Peyer's patch (tissue), 4 donors: ENCODE measurements at regions not wholly inside any gene's neighbourhood (a gene's known extent, or its start where the extent isn't known, plus 50 kb on each side); places are given as distances from the start of the nearest gene placed in this dataset.

ENCODE experiments used
- POLR2A ChIP-seq, 2 donors: fragments of 450-650 bp; IDR thresholded peaks; one replicate each; pipeline ENCODE4 v1.5.1; 2017; ENCODE audit warnings: antibody characterized with exemption in 2 of 2, mild to moderate bottlenecking in 2 of 2, moderate library complexity in 2 of 2
- TF ChIP-seq, protein P1 (sequence below), 6 experiments: fragments of 450-650 bp in 4 of 6; fragments of 200-600 bp in 2 of 6; sonication (generic) in 1 of 6; IDR thresholded peaks; one replicate each; pipeline ENCODE4 v1.5.1; 2017 to 2019; ENCODE audit warnings: antibody characterized with exemption in 6 of 6, mild to moderate bottlenecking in 3 of 6, moderate library complexity in 1 of 6

DNA sequence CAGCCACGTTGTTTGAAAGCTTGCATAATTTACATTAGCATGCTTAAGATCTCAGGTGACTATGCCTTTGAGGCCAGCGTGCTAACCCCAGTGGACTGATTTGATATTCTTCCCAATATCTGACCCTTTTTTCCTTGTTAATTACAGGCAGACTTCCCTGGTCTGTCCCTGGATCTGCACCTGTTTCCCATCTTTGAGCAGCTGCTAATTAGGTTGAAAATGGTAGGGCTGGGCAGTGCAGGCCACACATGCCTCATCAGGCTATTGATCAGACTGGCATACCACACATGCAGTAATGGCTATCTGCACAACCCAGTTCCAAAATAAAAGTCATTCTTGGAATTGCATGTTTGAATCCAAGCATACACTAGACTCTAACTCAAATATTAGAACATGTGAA is 164.3 kb upstream of the TFAP2D start:
- TF ChIP-seq, protein P1, sequence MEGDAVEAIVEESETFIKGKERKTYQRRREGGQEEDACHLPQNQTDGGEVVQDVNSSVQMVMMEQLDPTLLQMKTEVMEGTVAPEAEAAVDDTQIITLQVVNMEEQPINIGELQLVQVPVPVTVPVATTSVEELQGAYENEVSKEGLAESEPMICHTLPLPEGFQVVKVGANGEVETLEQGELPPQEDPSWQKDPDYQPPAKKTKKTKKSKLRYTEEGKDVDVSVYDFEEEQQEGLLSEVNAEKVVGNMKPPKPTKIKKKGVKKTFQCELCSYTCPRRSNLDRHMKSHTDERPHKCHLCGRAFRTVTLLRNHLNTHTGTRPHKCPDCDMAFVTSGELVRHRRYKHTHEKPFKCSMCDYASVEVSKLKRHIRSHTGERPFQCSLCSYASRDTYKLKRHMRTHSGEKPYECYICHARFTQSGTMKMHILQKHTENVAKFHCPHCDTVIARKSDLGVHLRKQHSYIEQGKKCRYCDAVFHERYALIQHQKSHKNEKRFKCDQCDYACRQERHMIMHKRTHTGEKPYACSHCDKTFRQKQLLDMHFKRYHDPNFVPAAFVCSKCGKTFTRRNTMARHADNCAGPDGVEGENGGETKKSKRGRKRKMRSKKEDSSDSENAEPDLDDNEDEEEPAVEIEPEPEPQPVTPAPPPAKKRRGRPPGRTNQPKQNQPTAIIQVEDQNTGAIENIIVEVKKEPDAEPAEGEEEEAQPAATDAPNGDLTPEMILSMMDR (IDR thresholded peaks at IDR 0.05): no peak
- TF ChIP-seq POLR2A (IDR thresholded peaks at IDR 0.05): no peak
